ENCODE measurements at regions not wholly inside any gene's neighbourhood (a gene's known extent, or its start where the extent isn't known, plus 50 kb on each side); places are given as distances from the start of the nearest gene placed in this dataset.

DNA sequence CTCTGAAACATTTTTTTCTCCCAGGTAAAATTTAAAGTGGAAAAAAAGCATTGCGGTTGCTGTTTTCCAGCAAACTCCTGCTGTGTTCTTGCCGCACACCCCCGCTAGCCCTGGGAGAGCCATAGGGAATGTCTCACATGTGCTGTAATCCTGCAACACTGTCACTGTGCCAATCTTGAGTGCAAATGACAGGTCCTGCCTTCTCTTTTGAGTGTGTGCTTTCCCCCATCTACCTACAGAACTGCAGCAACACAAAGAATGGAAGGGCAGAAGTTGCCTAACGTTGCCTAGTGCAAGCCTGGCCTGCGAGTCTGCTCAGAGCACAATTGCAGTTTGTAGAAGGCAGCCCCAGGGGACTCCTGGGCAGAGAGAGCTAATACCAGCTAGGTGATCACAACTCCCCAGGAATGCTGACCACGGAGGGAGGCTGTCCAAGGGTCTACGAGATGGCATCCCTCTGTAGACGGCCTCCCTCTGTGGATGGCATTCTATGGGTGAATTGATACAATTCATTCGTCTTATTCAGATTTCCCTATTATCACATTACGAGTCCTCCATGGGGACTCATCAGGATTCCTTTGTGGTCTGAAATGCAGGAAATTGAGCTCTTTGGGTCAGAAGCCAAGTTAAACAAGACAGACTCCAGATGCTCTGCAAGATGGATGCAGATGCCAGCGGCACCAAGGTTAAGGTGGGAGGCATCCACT is 172.6 kb upstream of the S1PR3 start:
- TF ChIP-seq, protein P1, sequence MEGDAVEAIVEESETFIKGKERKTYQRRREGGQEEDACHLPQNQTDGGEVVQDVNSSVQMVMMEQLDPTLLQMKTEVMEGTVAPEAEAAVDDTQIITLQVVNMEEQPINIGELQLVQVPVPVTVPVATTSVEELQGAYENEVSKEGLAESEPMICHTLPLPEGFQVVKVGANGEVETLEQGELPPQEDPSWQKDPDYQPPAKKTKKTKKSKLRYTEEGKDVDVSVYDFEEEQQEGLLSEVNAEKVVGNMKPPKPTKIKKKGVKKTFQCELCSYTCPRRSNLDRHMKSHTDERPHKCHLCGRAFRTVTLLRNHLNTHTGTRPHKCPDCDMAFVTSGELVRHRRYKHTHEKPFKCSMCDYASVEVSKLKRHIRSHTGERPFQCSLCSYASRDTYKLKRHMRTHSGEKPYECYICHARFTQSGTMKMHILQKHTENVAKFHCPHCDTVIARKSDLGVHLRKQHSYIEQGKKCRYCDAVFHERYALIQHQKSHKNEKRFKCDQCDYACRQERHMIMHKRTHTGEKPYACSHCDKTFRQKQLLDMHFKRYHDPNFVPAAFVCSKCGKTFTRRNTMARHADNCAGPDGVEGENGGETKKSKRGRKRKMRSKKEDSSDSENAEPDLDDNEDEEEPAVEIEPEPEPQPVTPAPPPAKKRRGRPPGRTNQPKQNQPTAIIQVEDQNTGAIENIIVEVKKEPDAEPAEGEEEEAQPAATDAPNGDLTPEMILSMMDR (IDR thresholded peaks at IDR 0.05; ENCODE audit: low read depth, low read length, missing control alignments) = no peak
- no peak overlapping the region for H3K4me3 ChIP-seq (ENCODE audit: low read depth, low read length)
- DNase-seq (ENCODE audit: low read depth) = no peak

DNA sequence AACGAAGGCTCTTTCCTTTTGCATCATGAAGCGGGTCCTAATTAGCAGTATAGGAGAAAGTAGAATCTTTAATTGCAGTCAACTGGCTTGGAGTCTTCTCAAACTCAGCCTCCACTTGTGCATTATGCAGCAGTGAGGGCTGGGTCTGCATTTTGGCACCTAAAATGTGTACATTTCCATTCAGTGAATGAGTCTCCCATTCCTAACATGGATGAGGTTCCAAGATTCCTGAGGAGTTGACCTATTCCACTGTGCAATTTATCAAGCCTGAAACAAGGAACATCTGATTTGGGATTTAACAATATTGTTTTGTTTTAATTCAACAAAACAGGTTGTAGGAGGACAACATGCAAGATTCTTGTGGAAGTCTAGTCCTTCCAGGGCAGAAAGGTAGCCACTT is 171.8 kb upstream of the S1PR3 start:
- TF ChIP-seq, protein P1 (IDR thresholded peaks at IDR 0.05; ENCODE audit: low read depth, low read length, missing control alignments) = no peak
- no peak overlapping the region for H3K4me3 ChIP-seq (ENCODE audit: low read depth, low read length)
- DNase-seq (ENCODE audit: low read depth) = no peak

DNA sequence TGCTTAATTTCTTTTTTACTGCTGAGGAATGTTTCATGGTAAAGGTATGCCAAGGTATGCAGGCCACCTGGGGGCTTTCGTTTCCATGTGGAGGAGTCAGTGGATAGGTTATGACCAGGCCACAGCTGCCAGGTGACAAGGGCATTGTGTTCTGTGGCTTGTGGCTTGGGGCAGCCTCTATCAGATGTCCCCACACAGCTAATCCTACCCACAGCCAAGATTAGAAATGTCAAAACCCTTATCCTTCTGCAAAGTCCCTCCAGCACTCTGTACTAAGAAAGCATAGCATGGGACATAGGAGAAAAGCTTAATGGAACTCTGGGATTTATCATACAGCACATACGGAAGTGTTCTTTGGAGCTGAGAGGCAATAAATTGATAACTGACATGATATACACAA is 171.2 kb upstream of the S1PR3 start:
- DNase-seq (ENCODE audit: low read depth) = no peak
- TF ChIP-seq, protein P1 (IDR thresholded peaks at IDR 0.05; ENCODE audit: low read depth, low read length, missing control alignments) = no peak
- no peak overlapping the region for H3K4me3 ChIP-seq (ENCODE audit: low read depth, low read length)

DNA sequence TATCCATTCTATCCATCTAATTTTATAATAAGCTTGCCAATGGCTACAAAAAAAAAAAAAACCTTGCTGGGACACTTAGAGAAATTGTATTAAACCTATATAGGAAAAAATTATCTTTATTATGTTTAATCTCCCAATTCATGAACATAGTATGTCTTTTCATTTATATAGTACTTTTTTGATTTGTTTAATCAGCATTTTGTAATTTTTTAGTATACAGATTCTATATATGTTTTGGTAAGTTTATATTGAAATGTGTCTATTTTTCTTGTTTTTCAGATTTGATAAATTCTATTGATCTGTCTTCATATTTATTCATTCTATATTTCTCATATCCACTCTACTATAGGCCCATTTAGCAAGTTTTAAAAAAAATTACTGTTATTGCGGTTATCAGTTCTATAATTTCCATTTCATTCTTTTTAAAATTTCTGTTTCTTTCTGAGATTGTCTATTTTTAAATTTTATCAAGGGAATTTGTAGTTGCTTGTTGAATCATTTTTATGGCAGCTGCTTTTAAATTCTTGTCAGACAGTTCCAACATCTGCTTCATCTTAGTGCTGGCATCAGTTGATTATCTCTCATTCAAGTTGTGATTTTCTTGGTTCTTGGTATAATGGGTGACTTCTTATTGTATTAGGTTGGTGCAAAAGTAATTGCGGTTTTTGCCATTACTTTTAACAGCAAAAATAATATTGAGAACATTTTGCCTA is 170.1 kb upstream of the S1PR3 start:
- TF ChIP-seq, protein P1 (IDR thresholded peaks at IDR 0.05; ENCODE audit: low read depth, low read length, missing control alignments) = no peak
- H3K4me3 ChIP-seq (ENCODE audit: low read depth, low read length) = no peak overlapping the region

DNA sequence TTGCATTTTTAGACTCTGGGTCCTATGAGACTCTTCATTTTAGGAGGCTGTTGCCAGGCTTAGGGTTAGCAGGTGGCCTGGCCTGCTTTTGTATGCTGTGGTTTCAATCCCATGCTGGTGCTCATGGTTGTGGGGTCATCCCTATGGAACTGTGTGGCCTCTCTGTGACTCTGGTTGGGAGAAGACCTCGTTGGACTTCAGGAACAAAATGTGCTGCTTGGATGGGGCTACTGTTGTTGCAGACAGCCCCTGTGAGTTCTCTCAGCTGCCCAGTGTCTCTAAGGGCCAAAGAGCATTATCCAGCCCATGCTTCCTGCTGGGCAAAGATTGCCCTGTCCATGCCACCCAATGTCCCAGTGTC is 169.5 kb upstream of the S1PR3 start:
- no peak for DNase-seq (ENCODE audit: low read depth)
- TF ChIP-seq, protein P1 (IDR thresholded peaks at IDR 0.05; ENCODE audit: low read depth, low read length, missing control alignments) = no peak
- H3K4me3 ChIP-seq (ENCODE audit: low read depth, low read length) = no peak overlapping the region

More for the DNA sequence above, 170.1 kb upstream of the S1PR3 start:
- no peak for DNase-seq (ENCODE audit: low read depth)

DNA sequence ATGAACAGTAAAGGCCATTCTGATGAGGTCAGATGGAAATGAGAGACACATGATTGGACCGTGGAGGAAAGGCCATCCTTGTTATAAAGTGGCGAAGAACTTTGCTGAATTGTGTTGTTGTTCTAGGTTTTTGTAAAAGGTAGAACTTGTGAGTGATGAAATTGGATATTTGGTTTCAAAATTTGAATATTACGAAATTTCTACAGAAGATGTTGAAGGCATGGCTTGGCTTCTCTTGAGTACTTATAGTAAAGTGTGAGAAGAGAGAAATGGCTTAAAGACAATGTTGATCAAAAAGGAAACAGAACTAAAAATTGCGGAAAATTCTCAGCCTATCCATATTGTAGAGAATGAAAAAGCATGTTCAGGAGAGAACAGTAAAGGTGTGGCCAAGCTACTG is 166.6 kb upstream of the S1PR3 start:
- TF ChIP-seq, protein P1 (IDR thresholded peaks at IDR 0.05; ENCODE audit: low read depth, low read length, missing control alignments) = no peak
- H3K4me3 ChIP-seq (ENCODE audit: low read depth, low read length) = no peak overlapping the region
- no peak for DNase-seq (ENCODE audit: low read depth)
